Neural cell (in vitro differentiated cells): ENCODE measurements at regions not wholly inside any gene's neighbourhood (a gene's known extent, or its start where the extent isn't known, plus 50 kb on each side); places are given as distances from the start of the nearest gene placed in this dataset.

Experiments used
- H2AFZ ChIP-seq: fragments of 200-600, 300-800 bp; sonication (generic), shearing (Covaris generic); 2 replicates; pipeline ENCODE4 v1.6.0; 2014; ENCODE audit warnings: low read depth, mild to moderate bottlenecking, antibody characterized with exemption, low read length, moderate library complexity
- H3F3A ChIP-seq: fragments of 200-600 bp; shearing (Covaris generic); 2 replicates; pipeline ENCODE4 v1.6.1; 2016; ENCODE audit warnings: mild to moderate bottlenecking, moderate library complexity, mixed read lengths, antibody characterized with exemption, low read length; ENCODE audit not compliant: insufficient read depth, poor library complexity, severe bottlenecking
- H3K27ac ChIP-seq: fragments of 200-600, 300-800 bp; sonication (generic), shearing (Covaris generic); 2 replicates; pipeline ENCODE4 v1.5.1; 2014; ENCODE audit warnings: mild to moderate bottlenecking, low read length, moderate library complexity
- H3K27me3 ChIP-seq: fragments of 300-800, 200-600 bp; sonication (generic), shearing (Covaris generic); 2 replicates; pipeline ENCODE4 v1.6.0; 2014; ENCODE audit warnings: mild to moderate bottlenecking, low read depth, low read length, moderate library complexity; ENCODE audit not compliant: insufficient read depth
- H3K36me3 ChIP-seq: fragments of 300-800, 200-600 bp; sonication (generic), shearing (Covaris generic); 2 replicates; pipeline ENCODE4 v1.5.1; 2014; ENCODE audit warnings: mild to moderate bottlenecking, antibody characterized with exemption, low read length, moderate library complexity; ENCODE audit not compliant: insufficient read depth
- H3K4me2 ChIP-seq: fragments of 300-800, 200-600 bp; sonication (generic), shearing (Covaris generic); 2 replicates; pipeline ENCODE4 v1.6.0; 2014; ENCODE audit warnings: mild to moderate bottlenecking, low read length
- H3K4me3 ChIP-seq: fragments of 300-800, 200-600 bp; sonication (generic), shearing (Covaris generic); 2 replicates; pipeline ENCODE4 v1.5.1; 2014; ENCODE audit warnings: mild to moderate bottlenecking, low read length, moderate library complexity
- H3K79me2 ChIP-seq: fragments of 200-600 bp; shearing (Covaris generic); replicated peaks from 2 replicates; pipeline ENCODE4 v1.6.0; 2014; ENCODE audit warnings: mild to moderate bottlenecking, low read length, moderate library complexity; ENCODE audit not compliant: insufficient read depth
- H3K9ac ChIP-seq: fragments of 300-800, 200-600 bp; sonication (generic), shearing (Covaris generic); 2 replicates; pipeline ENCODE4 v1.6.1; 2016; ENCODE audit warnings: mild to moderate bottlenecking, low read length, mixed read lengths
- H3K9me2 ChIP-seq: fragments of 200-600 bp; shearing (Covaris generic); 2 replicates; pipeline ENCODE4 v1.6.1; 2016; ENCODE audit warnings: mild to moderate bottlenecking, low read length, mixed read lengths; ENCODE audit not compliant: insufficient read depth
- H3K9me3 ChIP-seq: fragments of 200-600, 300-800 bp; sonication (generic), shearing (Covaris generic); 2 replicates; pipeline ENCODE4 v1.6.1; 2016; ENCODE audit warnings: mild to moderate bottlenecking, mixed run types, low read length, moderate library complexity, mixed read lengths
- H4K20me1 ChIP-seq: fragments of 200-600 bp; shearing (Covaris generic); 2 replicates; pipeline ENCODE4 v1.6.1; 2016; ENCODE audit warnings: mild to moderate bottlenecking, mixed run types; ENCODE audit not compliant: insufficient read depth
- CTCF ChIP-seq: fragments of 450-650 bp; IDR thresholded peaks from 2 replicates; pipeline ENCODE4 v1.5.1; 2014; ENCODE audit warnings: antibody characterized with exemption, mild to moderate bottlenecking, moderate library complexity; ENCODE audit not compliant: poor library complexity, severe bottlenecking
- EP300 ChIP-seq: fragments of 450-650 bp; conservative IDR thresholded peaks from 2 replicates; pipeline ENCODE4 v1.6.1; 2014; ENCODE audit warnings: antibody characterized with exemption, mild to moderate bottlenecking, moderate library complexity; ENCODE audit not compliant: poor library complexity, severe bottlenecking
- EZH2 ChIP-seq: fragments of 200-600, 300-800 bp; shearing (Covaris generic), sonication (generic); IDR thresholded peaks from 2 replicates; pipeline ENCODE4 v1.6.1; 2014; ENCODE audit warnings: antibody characterized with exemption, low read length, borderline replicate concordance, mild to moderate bottlenecking; ENCODE audit not compliant: insufficient read depth, poor library complexity, severe bottlenecking
- MXI1 ChIP-seq: fragments of 450-650 bp; conservative IDR thresholded peaks from 2 replicates; pipeline ENCODE4 v1.6.1; 2014; ENCODE audit warnings: antibody characterized with exemption, mild to moderate bottlenecking; ENCODE audit not compliant: poor library complexity, severe bottlenecking
- POLR2AphosphoS5 ChIP-seq: IDR thresholded peaks from 2 replicates; pipeline ENCODE4 v1.6.1; 2012
- RAD21 ChIP-seq: fragments of 450-650 bp; conservative IDR thresholded peaks from 2 replicates; pipeline ENCODE4 v1.6.1; 2014; ENCODE audit warnings: antibody characterized with exemption, mild to moderate bottlenecking, moderate library complexity
- REST ChIP-seq: IDR thresholded peaks from 2 replicates; pipeline ENCODE4 v1.6.1; 2012; ENCODE audit warnings: borderline replicate concordance
- SMC3 ChIP-seq: fragments of 450-650 bp; conservative IDR thresholded peaks from 2 replicates; pipeline ENCODE4 v1.6.1; 2014; ENCODE audit warnings: antibody characterized with exemption, mild to moderate bottlenecking, moderate library complexity; ENCODE audit not compliant: poor library complexity
- TAF1 ChIP-seq: IDR thresholded peaks from 2 replicates; pipeline ENCODE4 v1.6.1; 2012; ENCODE audit warnings: low read depth

- H3F3A ChIP-seq = no peaks in the 10 kb centered on the region
- H4K20me1 ChIP-seq = no peaks in the 10 kb centered on the region
- no peak overlapping the region for H3K9ac ChIP-seq
- no peaks in the 10 kb centered on the region for H3K9me2 ChIP-seq
- H3K4me3 ChIP-seq = no peak overlapping the region
- no peak overlapping the region for H3K4me2 ChIP-seq
- H3K27ac ChIP-seq = no peak overlapping the region
- no peak for TF ChIP-seq SMC3
- no peak for TF ChIP-seq TAF1
- TF ChIP-seq POLR2AphosphoS5 = no peak
- TF ChIP-seq CTCF = no peak
- TF ChIP-seq EP300 = no peak
- TF ChIP-seq EZH2 = no peak
- no peak for TF ChIP-seq MXI1
- TF ChIP-seq REST = no peak
- TF ChIP-seq RAD21 = no peak
- H3K79me2 ChIP-seq = no peaks in the 10 kb centered on the region
- H3K36me3 ChIP-seq = no peaks in the 10 kb centered on the region
- H3K27me3 ChIP-seq = no peaks in the 10 kb centered on the region
- no peak overlapping the region for H2AFZ ChIP-seq
- H3K9me3 ChIP-seq = no peaks in the 10 kb centered on the region
Measured at GRCh38 chr2:64866797-64867196, 122.4 kb upstream of the SLC1A4 start.

GRCh38 chr2:64867253-64867996 is 121.8 kb upstream of the SLC1A4 start:
- H4K20me1 ChIP-seq = no peaks in the 10 kb centered on the region
- H3K4me2 ChIP-seq = no peak overlapping the region
- no peaks in the 10 kb centered on the region for H3K9me3 ChIP-seq
- no peaks in the 10 kb centered on the region for H3K36me3 ChIP-seq
- TF ChIP-seq SMC3 = no peak
- TF ChIP-seq RAD21 = no peak
- no peak for TF ChIP-seq REST
- TF ChIP-seq EP300 = no peak
- no peak for TF ChIP-seq POLR2AphosphoS5
- TF ChIP-seq CTCF = no peak
- no peak for TF ChIP-seq MXI1
- TF ChIP-seq EZH2 = no peak
- no peak for TF ChIP-seq TAF1
- no peaks in the 10 kb centered on the region for H3K27me3 ChIP-seq
- no peak overlapping the region for H2AFZ ChIP-seq
- H3K9ac ChIP-seq = no peak overlapping the region
- no peak overlapping the region for H3K4me3 ChIP-seq
- no peak overlapping the region for H3K27ac ChIP-seq
- H3K79me2 ChIP-seq = no peaks in the 10 kb centered on the region
- H3F3A ChIP-seq = no peaks in the 10 kb centered on the region
- no peaks in the 10 kb centered on the region for H3K9me2 ChIP-seq
